ENCODE measurements at regions not wholly inside any gene's neighbourhood (a gene's known extent, or its start where the extent isn't known, plus 50 kb on each side); places are given as distances from the start of the nearest gene placed in this dataset.

- DNase-seq: no peak
Observed at GRCh38 chr22:23408321-23408720, 171.8 kb downstream of the IGLL1 start.

GRCh38 chr22:23405366-23405851, 174.7 kb downstream of the IGLL1 start:
- no peak for DNase-seq

GRCh38 chr22:23404689-23405365, 175.3 kb downstream of the IGLL1 start:
- DNase-seq: peak; percentile 85

DNA sequence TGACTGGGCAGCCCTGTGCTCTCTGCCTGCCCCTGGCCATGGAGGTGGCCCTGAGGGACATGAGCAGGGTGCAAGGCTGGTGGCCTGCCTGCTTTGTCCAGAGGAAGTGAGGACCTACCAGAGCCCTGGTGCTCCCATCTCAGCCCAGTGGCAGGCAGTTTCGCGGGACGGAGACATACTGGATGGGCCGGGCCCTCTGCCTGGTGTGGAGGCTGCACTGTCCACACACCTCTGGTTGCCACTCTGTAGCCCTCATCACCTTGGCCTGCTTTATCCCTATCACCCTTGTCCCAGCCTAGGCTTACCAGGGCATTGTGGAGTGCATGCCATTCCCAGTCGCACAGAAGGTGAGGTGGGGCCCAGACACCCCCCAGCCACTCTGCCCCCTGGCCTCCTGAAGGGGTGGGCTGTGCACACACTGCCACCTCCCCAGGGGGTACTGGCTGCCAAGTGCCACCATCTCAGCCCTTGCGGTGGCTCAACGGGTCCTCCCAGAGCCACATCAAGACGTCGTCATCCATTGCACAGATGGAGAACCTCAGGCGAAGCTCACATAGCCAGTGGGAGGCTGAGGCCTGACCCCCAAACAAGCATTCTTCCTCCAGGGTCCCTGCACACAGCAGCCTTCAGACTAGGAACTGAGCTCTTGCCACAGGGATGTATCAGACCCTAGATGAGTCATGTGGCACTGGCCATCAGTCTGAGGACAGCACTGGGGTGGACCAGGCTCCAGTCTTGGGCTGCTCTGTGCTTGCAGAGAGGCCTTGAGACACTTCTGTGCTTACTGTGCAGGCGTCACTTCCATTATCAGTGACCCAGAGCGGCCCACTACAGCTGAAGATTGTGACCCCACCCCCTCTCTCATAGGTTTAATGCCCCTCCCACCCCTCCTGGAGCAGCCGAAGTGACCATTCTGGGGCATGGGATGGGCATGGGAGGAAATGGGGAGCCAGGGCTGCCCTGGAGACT, 176.1 kb downstream of the IGLL1 start:
- no peak for DNase-seq

DNA sequence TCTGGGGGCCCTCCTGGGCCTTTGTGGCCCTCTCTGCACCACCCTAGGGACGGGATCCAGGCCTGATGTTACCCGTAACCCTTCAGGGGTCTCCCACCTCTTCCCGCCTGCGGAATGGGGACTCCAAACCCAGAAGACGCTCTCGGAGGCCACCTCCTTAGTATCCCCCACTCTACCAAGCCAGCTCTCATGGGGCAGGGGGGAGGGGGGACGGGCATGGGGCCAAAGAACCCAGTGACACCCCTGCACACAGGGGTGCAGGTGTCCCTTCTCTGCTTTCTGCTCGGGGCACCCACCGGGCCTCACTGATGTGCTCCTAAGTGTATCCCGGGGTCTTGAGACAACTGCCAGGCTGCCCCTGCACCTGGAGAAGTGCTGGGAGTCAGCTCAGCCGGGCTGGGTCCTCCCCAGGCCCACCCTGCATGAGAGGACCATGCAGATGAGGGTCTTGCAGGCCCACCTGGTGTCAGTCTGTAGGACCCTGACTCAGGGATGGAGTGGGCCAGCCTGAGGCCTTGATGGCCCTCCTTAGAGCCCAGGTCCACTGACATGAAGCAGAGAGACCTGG, 176.9 kb downstream of the IGLL1 start:
- no peak for DNase-seq

GRCh38 chr22:23402275-23403151, 177.6 kb downstream of the IGLL1 start:
- peak; percentile 74 for DNase-seq

DNA sequence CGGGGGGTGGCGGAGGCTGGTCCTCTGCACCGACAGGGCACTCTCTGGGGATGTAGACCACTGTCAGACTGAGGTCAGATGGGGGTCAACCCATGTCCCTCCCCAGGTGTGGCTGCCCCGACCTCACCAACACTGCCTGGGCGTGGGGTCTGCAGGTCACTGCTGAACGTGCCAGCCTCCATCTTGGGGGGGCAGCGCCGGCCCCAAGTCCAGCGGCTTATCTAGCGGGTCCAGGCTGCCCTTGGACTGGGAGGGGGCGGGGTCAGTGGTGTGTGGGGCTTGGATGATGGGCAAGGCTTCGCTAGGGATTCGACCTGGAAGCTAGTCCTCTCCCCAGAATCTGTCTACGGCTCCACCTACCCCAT, 178.2 kb downstream of the IGLL1 start:
- DNase-seq: no peak

GRCh38 chr22:23401111-23401909, 178.8 kb downstream of the IGLL1 start:
- no peak for DNase-seq

DNA sequence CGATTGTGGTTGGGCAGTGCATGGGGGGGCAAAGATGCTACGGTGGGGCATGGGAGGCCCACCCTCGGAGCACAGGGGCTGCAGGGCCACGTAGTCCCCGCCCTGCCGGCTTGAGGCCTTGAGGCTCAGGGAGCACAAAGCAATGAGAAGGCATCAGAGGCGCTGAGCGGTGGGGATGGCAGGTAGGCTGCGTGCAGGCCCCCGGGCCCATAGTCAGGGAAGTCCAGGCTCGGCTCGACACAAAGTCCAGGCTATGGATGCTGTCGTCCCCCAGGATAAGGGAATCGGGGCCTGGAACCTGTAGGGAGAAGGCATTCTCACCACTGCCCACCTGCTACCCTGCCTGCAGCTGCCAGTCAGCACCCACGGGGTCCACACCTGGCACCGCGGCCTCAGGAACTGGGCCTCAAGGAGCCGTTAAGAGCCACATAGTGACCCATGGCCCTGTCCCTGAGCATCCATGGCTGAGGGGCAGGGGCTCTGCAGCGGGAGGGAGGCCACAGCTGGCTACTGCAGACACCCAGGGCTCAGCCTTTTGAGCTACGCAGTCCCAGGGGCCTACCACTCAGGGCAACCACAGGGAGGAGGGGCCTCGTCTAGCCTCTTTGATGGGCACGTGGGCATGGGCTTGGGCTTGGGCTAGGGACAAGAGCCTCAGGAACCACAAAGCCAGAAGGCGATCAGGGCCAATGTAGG, 179.7 kb downstream of the IGLL1 start:
- no peak for DNase-seq

- no peak for DNase-seq
Observed at GRCh38 chr22:23399367-23400285, 180.5 kb downstream of the IGLL1 start.

- DNase-seq: no peak
Observed at GRCh38 chr22:23398701-23399366, 181.3 kb downstream of the IGLL1 start.

- no peak for DNase-seq
Observed at GRCh38 chr22:23397613-23398567, 182.2 kb downstream of the IGLL1 start.

GRCh38 chr22:23397008-23397612, 183.0 kb downstream of the IGLL1 start:
- DNase-seq: no peak

DNA sequence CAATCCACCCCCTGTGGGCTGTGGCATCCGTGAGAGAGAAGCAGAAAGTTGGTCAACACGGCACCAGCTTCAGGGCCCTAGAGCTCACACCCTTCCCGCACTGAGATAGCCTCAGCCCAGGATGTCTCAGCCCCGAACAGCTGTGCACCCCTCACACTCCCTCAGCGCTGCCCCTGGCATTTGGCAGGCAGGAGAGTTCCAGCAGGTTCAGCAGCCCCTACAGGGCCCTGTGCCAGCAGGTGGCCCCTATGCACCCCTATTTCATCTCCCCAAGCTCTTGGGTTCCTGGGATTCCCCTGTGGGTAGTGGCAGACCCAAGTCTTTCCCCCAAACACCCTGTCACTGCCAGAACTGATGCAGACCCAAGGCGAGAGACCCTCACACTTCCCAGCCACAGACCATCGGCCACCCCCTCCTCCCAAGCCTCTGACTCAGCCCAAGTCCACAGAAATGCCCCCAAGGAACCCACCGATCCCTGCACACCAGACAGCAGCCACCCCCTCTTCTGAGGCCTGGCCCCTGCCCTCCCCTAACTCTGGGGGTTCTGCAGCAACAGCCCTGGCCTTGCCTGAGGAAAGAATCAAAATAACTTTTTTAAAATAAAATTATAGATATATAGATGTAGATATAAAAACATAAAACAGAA, 183.6 kb downstream of the IGLL1 start:
- no peak for DNase-seq

GRCh38 chr22:23395530-23396361, 184.3 kb downstream of the IGLL1 start:
- no peak for DNase-seq
